ENCODE measurements at regions not wholly inside any gene's neighbourhood (a gene's known extent, or its start where the extent isn't known, plus 50 kb on each side); places are given as distances from the start of the nearest gene placed in this dataset.

- Histone ChIP-seq H3K4me1 (no peaks in the 10 kb centered on the region), H3K9me3 (no peaks in the 10 kb centered on the region), H3K27ac (no peak overlapping the region), H3K27me3 (no peaks in the 10 kb centered on the region), H3K36me3 (replicated peaks in 1 of 2; ENCODE audit: insufficient read depth in 1 of 2, low read depth in 2 of 2) (no peaks in the 10 kb centered on the region), H3K4me3 (no peak overlapping the region)
- 77 to 96% methylated on average over 4 of the region's 4 CpGs for WGBS, 2 donors
- TF ChIP-seq POLR2A (IDR thresholded peaks at IDR 0.05) (no peak), CTCF (IDR thresholded peaks at IDR 0.05) (no peak)
- intact Hi-C loops (cut with DNase I) = no loop called here
- ATAC-seq = no peak
- DNase-seq = no peak
Observed at GRCh38 chr3:165476399-165477060, 280.3 kb upstream of the SLITRK3 start.

- 76 to 82% methylated on average over 4 of the region's 4 CpGs for WGBS, 2 donors
- intact Hi-C loops (cut with DNase I) = no loop called here
- no peaks in the 10 kb centered on the region for H3K27me3 ChIP-seq
- no peaks in the 10 kb centered on the region for H3K36me3 ChIP-seq (replicated peaks in 1 of 2; ENCODE audit: insufficient read depth in 1 of 2, low read depth in 2 of 2)
- H3K4me1 ChIP-seq = peaks cover 6% of the 10 kb centered on the region
- ATAC-seq (no peak), DNase-seq (no peak)
- TF ChIP-seq POLR2A (IDR thresholded peaks at IDR 0.05) (no peak), CTCF (IDR thresholded peaks at IDR 0.05) (no peak)
- H3K4me3 ChIP-seq = no peak overlapping the region
- H3K27ac ChIP-seq = no peak overlapping the region
- H3K9me3 ChIP-seq = no peaks in the 10 kb centered on the region
Observed at GRCh38 chr3:165466856-165467255, 270.7 kb upstream of the SLITRK3 start.

- intact Hi-C loops (cut with DNase I) = no loop called here
- H3K27ac ChIP-seq = no peak overlapping the region
- TF ChIP-seq CTCF (IDR thresholded peaks at IDR 0.05) (no peak), POLR2A (IDR thresholded peaks at IDR 0.05) (no peak)
- no peaks in the 10 kb centered on the region for H3K36me3 ChIP-seq (replicated peaks in 1 of 2; ENCODE audit: insufficient read depth in 1 of 2, low read depth in 2 of 2)
- no peak for ATAC-seq
- peaks cover 6% of the 10 kb centered on the region for H3K4me1 ChIP-seq
- H3K9me3 ChIP-seq = no peaks in the 10 kb centered on the region
- WGBS, 2 donors = 87 to 91% methylated on average over 2 of the region's 2 CpGs
- H3K4me3 ChIP-seq = no peak overlapping the region
- H3K27me3 ChIP-seq = no peaks in the 10 kb centered on the region
- no peak for DNase-seq
Observed at GRCh38 chr3:165464736-165465135, 268.6 kb upstream of the SLITRK3 start.

- intact Hi-C loops (cut with DNase I) = no loop called here
Observed at GRCh38 chr3:165463531-165463930, 267.3 kb upstream of the SLITRK3 start.

More at GRCh38 chr3:165463531-165463930, 267.3 kb upstream of the SLITRK3 start:
- Histone ChIP-seq H3K4me3 (no peak overlapping the region), H3K4me1 (peaks cover 6% of the 10 kb centered on the region), H3K36me3 (replicated peaks in 1 of 2; ENCODE audit: insufficient read depth in 1 of 2, low read depth in 2 of 2) (no peaks in the 10 kb centered on the region), H3K9me3 (no peaks in the 10 kb centered on the region), H3K27ac (no peak overlapping the region), H3K27me3 (no peaks in the 10 kb centered on the region)
- ATAC-seq (no peak), DNase-seq (no peak)
- TF ChIP-seq CTCF (IDR thresholded peaks at IDR 0.05) (no peak), POLR2A (IDR thresholded peaks at IDR 0.05) (no peak)
- WGBS, 2 donors = 69 to 82% methylated on average over 1 of the region's 1 CpG
